RWPE1 (cell line): ENCODE measurements at regions not wholly inside any gene's neighbourhood (a gene's known extent, or its start where the extent isn't known, plus 50 kb on each side); places are given as distances from the start of the nearest gene placed in this dataset.
A peak's percentile ranks its signal among the peaks of the same experiment; 100 is the strongest.

Experiments
- CTCF ChIA-PET: fragments of 350-600 bp; sonication (Branson Sonifier 250); formaldehyde crosslinking; extraction: SDS; loops from one replicate; lab custom pipeline; 2021; lab: Yijun Ruan, JAX
- POLR2A ChIA-PET: fragments of 400-600 bp; formaldehyde crosslinking; extraction: SDS; loops from one replicate; lab custom pipeline; 2020; ENCODE audit warnings: antibody characterized with exemption; ENCODE audit not compliant: low non-redundant PET; lab: Yijun Ruan, JAX
- DNase-seq: peaks from one replicate; pipeline ENCODE4 v3.0.0; 2012; ENCODE audit warnings: low spot score
- H3K27ac ChIP-seq: fragments of 450-650 bp; 2 replicates; pipeline ENCODE4 v1.5.1; 2017
- CTCF ChIP-seq: fragments of 450-650 bp; conservative IDR thresholded peaks from 2 replicates; pipeline ENCODE4 v1.5.1; 2017; ENCODE audit warnings: low read depth, mild to moderate bottlenecking

GRCh38 chr14:45426685-45427282, 173.8 kb upstream of the MIS18BP1 start:
- ChIA-PET POLR2A (no interaction called here), CTCF (interaction anchor here (0.5 to 1.2 kb wide), 7 partner anchors 13 to 576 kb away, joined by 3 to 4 read pairs (median 3); no protein-coding TSS in a partner anchor)
- DNase-seq = peak; percentile 14
- no peak overlapping the region for H3K27ac ChIP-seq
- TF ChIP-seq CTCF = peak; percentile 74

DNA sequence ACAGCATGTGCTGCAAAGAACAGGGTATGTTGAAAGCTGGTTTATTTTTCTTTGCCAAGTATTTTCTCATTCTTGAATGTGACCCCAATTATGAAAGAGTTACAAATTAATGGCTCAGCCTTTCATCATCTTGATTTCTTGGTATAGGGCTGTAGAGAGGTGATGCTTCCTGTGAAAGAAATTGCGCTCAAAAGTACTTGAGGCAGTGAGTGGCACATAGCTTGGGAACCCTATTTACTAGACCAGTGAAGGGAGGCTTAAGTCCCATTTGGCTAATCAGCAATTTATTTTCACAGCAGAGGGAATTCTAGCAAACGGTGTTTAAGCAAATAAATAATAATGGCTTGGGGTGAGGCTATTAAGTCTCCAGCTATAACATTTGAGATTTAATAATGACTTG, 153.9 kb upstream of the MIS18BP1 start:
- no peak overlapping the region for H3K27ac ChIP-seq
- DNase-seq = no peak
- ChIA-PET CTCF (no interaction called here), POLR2A (no interaction called here)
- TF ChIP-seq CTCF = no peak

GRCh38 chr14:45400950-45401640, 148.1 kb upstream of the MIS18BP1 start:
- POLR2A ChIA-PET = no interaction called here

DNA sequence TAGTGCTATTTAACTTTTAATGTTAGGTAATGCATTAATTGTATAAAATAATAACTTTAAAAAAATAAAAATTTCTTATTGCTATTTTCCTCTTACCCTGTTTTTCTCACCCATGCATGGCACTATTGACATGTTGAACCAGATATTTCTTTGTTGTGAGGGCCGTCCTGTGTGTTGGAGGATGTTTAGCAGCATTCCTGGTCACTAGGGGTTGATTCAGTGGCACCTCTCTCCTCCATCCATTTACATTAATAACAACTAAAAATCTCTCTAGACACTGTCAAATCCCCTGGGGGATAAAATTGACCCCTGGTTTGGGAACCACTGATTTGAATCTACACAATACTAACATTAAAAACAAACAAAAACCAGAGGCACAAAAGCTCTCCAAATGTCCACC, 147.5 kb upstream of the MIS18BP1 start:
- DNase-seq = no peak
- ChIA-PET POLR2A (no interaction called here), CTCF (no interaction called here)
- H3K27ac ChIP-seq = no peak overlapping the region
- TF ChIP-seq CTCF = no peak

More at GRCh38 chr14:45400950-45401640, 148.1 kb upstream of the MIS18BP1 start:
- no peak for DNase-seq
- no peak for TF ChIP-seq CTCF
- H3K27ac ChIP-seq = no peak overlapping the region
- CTCF ChIA-PET = no interaction called here

- H3K27ac ChIP-seq = no peak overlapping the region
- no peak for DNase-seq
- POLR2A ChIA-PET = no interaction called here
- CTCF ChIA-PET = interaction anchor here (0.6 kb wide), 1 partner anchor 803 kb away, joined by 5 read pairs; no protein-coding TSS in a partner anchor
- TF ChIP-seq CTCF = no peak
These were observed 128.1 kb upstream of the MIS18BP1 start for GRCh38 chr14:45381091-45381490.

DNA sequence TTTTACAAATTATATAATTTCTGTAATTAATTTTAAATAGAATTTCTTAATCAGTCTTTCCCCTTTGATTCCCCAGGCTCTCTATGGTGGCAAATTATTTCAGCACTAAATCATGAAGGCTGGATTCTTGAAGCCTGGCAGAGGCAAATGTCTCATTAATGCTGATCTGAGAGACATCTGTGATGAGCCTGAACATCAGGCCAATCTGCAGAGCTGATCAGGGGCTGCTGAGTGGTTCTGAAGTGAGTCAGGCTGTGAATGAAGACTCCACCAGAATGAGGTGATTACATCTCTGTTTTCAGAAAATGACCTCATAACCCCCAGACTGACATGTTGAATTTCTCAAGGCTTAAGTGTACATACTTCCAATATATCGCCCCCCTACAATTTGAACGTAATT, 124.2 kb upstream of the MIS18BP1 start:
- POLR2A ChIA-PET = no interaction called here
- no peak overlapping the region for H3K27ac ChIP-seq
- DNase-seq = no peak
- CTCF ChIA-PET = interaction anchor here (0.5 kb wide), 1 partner anchor 727 kb away, joined by 3 read pairs; no protein-coding TSS in a partner anchor
- TF ChIP-seq CTCF = no peak
